K562 (cell line): ENCODE measurements at regions not wholly inside any gene's neighbourhood (a gene's known extent, or its start where the extent isn't known, plus 50 kb on each side); places are given as distances from the start of the nearest gene placed in this dataset.
"Not testable (repeated sequence)": the region's sequence is repeated elsewhere in the genome, so short reads cannot be mapped to it uniquely, and the experiment has no call there.

Experiments used
- ATAC-seq: fragments of 200-7000 bp; cut with Tn5 transposase; 3 replicates; pipeline ENCODE4 v1.9.1; 2020; ENCODE audit warnings: moderate library complexity
- BruUV-seq: library from RNA; stranded (reverse); fragments of 400-500 nt; replicated peaks from 2 replicates; lab custom pipeline; 2021; lab: Mats Ljungman, UMichigan
- CTCF ChIA-PET: fragments of 300-600 bp; formaldehyde crosslinking; extraction: SDS; loops from one replicate; lab custom pipeline; 2021; ENCODE audit warnings: low intra/inter-chr PET ratio; lab: Yijun Ruan, JAX
- POLR2A ChIA-PET: fragments of 300-600, 350-650 bp; sonication (Branson Sonifier 250); formaldehyde crosslinking; extraction: SDS; loops from one replicate; lab custom pipeline; 2021; ENCODE audit warnings: antibody characterized with exemption, inconsistent platforms; lab: Yijun Ruan, JAX
- DNase-seq, 4 experiments: peaks; one replicate each; pipeline versions ENCODE4 v3.0.0 to v3.0.0-alpha.2; 2011 to 2018; ENCODE audit warnings: low spot score in 3 of 4, mixed read lengths in 3 of 4; ENCODE audit errors: extremely low read depth in 1 of 4
- FAIRE-seq: peaks from 2 replicates; lab custom pipeline; 2011; peaks lifted over from hg19 to GRCh38; lab: Jason Lieb, UNC
- H2AFZ ChIP-seq: 2 replicates; pipeline ENCODE4 v1.6.0; 2011; ENCODE audit warnings: low read depth, low read length, control low read depth, inconsistent platforms
- H3K27ac ChIP-seq: fragments of 200-600 bp; 3 replicates; pipeline ENCODE4 v1.8.0; 2011; ENCODE audit warnings: low read depth, mild to moderate bottlenecking, control low read depth, inconsistent platforms, low read length, moderate library complexity, mixed read lengths; ENCODE audit errors: extremely low read depth
- H3K27me3 ChIP-seq, 2 experiments: fragments of 300-600 bp in 1 of 2; 2 replicates in 1 of 2; 3 replicates in 1 of 2; pipeline versions ENCODE4 v1.6.0 to v1.8.0; 2011; ENCODE audit warnings: inconsistent platforms in 2 of 2, low read length in 2 of 2, mild to moderate bottlenecking in 1 of 2, mixed read lengths in 1 of 2, moderate library complexity in 1 of 2; ENCODE audit not compliant: control insufficient read depth in 2 of 2, insufficient read depth in 2 of 2
- H3K36me3 ChIP-seq: fragments of 300-600 bp; 3 replicates; pipeline ENCODE4 v1.8.0; 2011; ENCODE audit warnings: mild to moderate bottlenecking, low read length, inconsistent platforms; ENCODE audit not compliant: control insufficient read depth, insufficient read depth
- H3K4me1 ChIP-seq, 2 experiments: fragments of 200-600 bp in 1 of 2; replicated peaks in 1 of 2; 2 replicates in 1 of 2; 3 replicates in 1 of 2; pipeline versions ENCODE4 v1.5.1 to v1.8.0; 2011; ENCODE audit warnings: inconsistent platforms in 2 of 2, low read length in 2 of 2, mild to moderate bottlenecking in 1 of 2, mixed read lengths in 1 of 2, moderate library complexity in 1 of 2; ENCODE audit not compliant: control insufficient read depth in 2 of 2, insufficient read depth in 2 of 2
- H3K4me2 ChIP-seq: 2 replicates; pipeline ENCODE4 v1.6.1; 2011; ENCODE audit warnings: low read length, control low read depth, inconsistent platforms, mixed read lengths; ENCODE audit not compliant: insufficient read depth
- H3K4me3 ChIP-seq: fragments of 200-600 bp; sonication (generic), shearing (Covaris generic); 2 replicates; pipeline ENCODE4 v1.5.1; 2016; ENCODE audit warnings: control low read depth, inconsistent platforms
- H3K79me2 ChIP-seq: fragments of 200-600 bp; 3 replicates; pipeline ENCODE4 v1.8.0; 2011; ENCODE audit warnings: low read length, inconsistent platforms; ENCODE audit not compliant: control insufficient read depth, insufficient read depth
- H3K9ac ChIP-seq, 2 experiments: 2 replicates each; pipeline versions ENCODE4 v1.6.0 to v1.6.1; 2011; ENCODE audit warnings: low read depth in 2 of 2, low read length in 2 of 2, control low read depth in 1 of 2, inconsistent platforms in 1 of 2, mild to moderate bottlenecking in 1 of 2, mixed read lengths in 1 of 2; ENCODE audit not compliant: insufficient read depth in 1 of 2
- H3K9me1 ChIP-seq: one replicate; pipeline ENCODE4 v1.6.0; 2011; ENCODE audit warnings: inconsistent platforms, mild to moderate bottlenecking, low read length, moderate library complexity; ENCODE audit not compliant: control insufficient read depth, insufficient read depth
- H3K9me3 ChIP-seq: replicated peaks from 2 replicates; pipeline ENCODE4 v1.5.1; 2011; ENCODE audit warnings: low read depth, low read length, inconsistent platforms; ENCODE audit not compliant: control insufficient read depth, insufficient read depth
- H4K20me1 ChIP-seq: replicated peaks from 2 replicates; pipeline ENCODE4 v1.6.1; 2011; ENCODE audit warnings: low read length, inconsistent platforms, mixed read lengths; ENCODE audit not compliant: control insufficient read depth, insufficient read depth
- ERF ChIP-seq: fragments of 450-650 bp; formaldehyde crosslinking; IDR thresholded peaks from 2 replicates; pipeline ENCODE4 v1.4.0; 2020; ENCODE audit warnings: mild to moderate bottlenecking, mixed read lengths
- NFIX ChIP-seq: fragments of 250-450 bp; sonication (Bioruptor Pico); IDR thresholded peaks from 2 replicates; pipeline ENCODE4 v1.4.0; 2020; ENCODE audit warnings: low read depth, mild to moderate bottlenecking, moderate library complexity
- NR2F6 ChIP-seq: fragments of 450-650 bp; formaldehyde crosslinking; IDR thresholded peaks from 2 replicates; pipeline ENCODE4 v1.4.0; 2020; ENCODE audit warnings: mild to moderate bottlenecking
- RNF2 ChIP-seq: sonication (generic); IDR thresholded peaks from 2 replicates; pipeline ENCODE4 v1.6.1; 2016
- WGBS: fragments of 100-300 bp; shearing (Covaris generic); methylation state at CpG from one replicate; pipeline ENCODE4 v1.1.6; 2016; ENCODE audit warnings: low coverage, mixed read lengths; ENCODE audit not compliant: insufficient coverage; ENCODE audit errors: missing lambda C conversion rate; 5-methylcytosine and 5-hydroxymethylcytosine counted together
- in situ Hi-C: fragments of 300-500 bp; cut with MboI; formaldehyde crosslinking; loops from 4 replicates; pipeline ENCODE4 v1.15.0; 2018; ENCODE audit warnings: inconsistent platforms, mixed read lengths
- intact Hi-C: fragments of 100-400 bp; cut with micrococcal nuclease; formaldehyde crosslinking; loops from 2 replicates; pipeline ENCODE4 v1.14.2; 2022
- TF ChIP-seq, protein P1 (sequence below): sonication (generic); formaldehyde crosslinking; IDR thresholded peaks from 2 replicates; pipeline ENCODE4 v1.8.0; 2022; ENCODE audit warnings: mild to moderate bottlenecking, missing genetic modification reagents
- TF ChIP-seq, protein P2 (sequence below): sonication (generic); formaldehyde crosslinking; IDR thresholded peaks from 2 replicates; pipeline ENCODE4 v1.8.0; 2022; ENCODE audit warnings: mild to moderate bottlenecking, low read depth, missing genetic modification reagents
- TF ChIP-seq, protein P3 (sequence below): fragments of 250-450 bp; sonication (Bioruptor Pico); IDR thresholded peaks from 2 replicates; pipeline ENCODE4 v1.4.0; 2020; ENCODE audit warnings: mild to moderate bottlenecking, moderate library complexity, borderline replicate concordance

DNA sequence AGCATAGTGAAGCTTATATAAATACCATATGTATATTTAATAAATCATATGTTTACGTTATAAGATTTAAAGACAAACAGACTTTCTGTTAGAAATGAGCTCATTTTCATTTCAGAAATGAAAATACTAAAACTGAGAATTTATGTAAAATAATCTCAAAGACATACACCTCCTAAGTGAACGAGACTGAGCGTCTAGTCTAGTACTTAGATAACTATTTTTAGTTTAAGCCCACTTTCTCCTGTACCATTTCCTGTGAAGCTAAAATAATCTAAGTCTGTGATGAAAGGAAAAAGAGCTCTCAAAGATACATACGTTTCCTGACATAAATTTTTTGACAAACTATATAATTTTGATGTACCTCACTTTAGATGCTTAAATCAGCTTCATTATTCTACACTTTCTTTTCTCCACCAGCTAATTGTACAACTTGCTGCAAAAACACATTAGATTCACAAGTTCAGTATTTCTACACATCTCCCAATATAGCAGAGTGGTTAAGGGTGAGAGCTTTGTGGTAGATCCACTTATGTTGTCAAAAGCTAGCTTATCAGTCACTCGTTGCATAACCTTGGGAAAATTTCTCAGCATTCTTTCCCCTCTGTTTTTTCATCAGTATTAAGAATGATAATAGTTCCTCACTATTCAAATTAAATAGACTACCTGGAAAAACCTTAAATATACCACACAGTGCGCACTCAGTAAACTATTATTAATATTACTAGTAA lies 703.0 kb downstream of the PLOD2 start:
- H3K27ac ChIP-seq = no peak overlapping the region
- ATAC-seq (no peak), DNase-seq (no peak), FAIRE-seq (no peak)
- intact Hi-C loops (no loop called here), in situ Hi-C loops (no loop called here)
- H2AFZ ChIP-seq = no peak overlapping the region
- no TSS peak for BruUV-seq
- POLR2A ChIA-PET = no interaction called here
- CTCF ChIA-PET = no interaction called here
- no peaks in the 10 kb centered on the region for H3K9me1 ChIP-seq
- no peaks in the 10 kb centered on the region for H3K36me3 ChIP-seq
- H3K9ac ChIP-seq = no peak overlapping the region
- H3K4me1 ChIP-seq = no peaks in the 10 kb centered on the region
- no peak overlapping the region for H3K4me3 ChIP-seq
- no peak overlapping the region for H3K4me2 ChIP-seq
- TF ChIP-seq, protein P1, sequence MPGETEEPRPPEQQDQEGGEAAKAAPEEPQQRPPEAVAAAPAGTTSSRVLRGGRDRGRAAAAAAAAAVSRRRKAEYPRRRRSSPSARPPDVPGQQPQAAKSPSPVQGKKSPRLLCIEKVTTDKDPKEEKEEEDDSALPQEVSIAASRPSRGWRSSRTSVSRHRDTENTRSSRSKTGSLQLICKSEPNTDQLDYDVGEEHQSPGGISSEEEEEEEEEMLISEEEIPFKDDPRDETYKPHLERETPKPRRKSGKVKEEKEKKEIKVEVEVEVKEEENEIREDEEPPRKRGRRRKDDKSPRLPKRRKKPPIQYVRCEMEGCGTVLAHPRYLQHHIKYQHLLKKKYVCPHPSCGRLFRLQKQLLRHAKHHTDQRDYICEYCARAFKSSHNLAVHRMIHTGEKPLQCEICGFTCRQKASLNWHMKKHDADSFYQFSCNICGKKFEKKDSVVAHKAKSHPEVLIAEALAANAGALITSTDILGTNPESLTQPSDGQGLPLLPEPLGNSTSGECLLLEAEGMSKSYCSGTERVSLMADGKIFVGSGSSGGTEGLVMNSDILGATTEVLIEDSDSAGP (CRISPR knock-in tag) = no peak
- TF ChIP-seq, protein P2, sequence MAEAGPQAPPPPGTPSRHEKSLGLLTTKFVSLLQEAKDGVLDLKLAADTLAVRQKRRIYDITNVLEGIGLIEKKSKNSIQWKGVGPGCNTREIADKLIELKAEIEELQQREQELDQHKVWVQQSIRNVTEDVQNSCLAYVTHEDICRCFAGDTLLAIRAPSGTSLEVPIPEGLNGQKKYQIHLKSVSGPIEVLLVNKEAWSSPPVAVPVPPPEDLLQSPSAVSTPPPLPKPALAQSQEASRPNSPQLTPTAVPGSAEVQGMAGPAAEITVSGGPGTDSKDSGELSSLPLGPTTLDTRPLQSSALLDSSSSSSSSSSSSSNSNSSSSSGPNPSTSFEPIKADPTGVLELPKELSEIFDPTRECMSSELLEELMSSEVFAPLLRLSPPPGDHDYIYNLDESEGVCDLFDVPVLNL = no peak
- TF ChIP-seq, protein P3, sequence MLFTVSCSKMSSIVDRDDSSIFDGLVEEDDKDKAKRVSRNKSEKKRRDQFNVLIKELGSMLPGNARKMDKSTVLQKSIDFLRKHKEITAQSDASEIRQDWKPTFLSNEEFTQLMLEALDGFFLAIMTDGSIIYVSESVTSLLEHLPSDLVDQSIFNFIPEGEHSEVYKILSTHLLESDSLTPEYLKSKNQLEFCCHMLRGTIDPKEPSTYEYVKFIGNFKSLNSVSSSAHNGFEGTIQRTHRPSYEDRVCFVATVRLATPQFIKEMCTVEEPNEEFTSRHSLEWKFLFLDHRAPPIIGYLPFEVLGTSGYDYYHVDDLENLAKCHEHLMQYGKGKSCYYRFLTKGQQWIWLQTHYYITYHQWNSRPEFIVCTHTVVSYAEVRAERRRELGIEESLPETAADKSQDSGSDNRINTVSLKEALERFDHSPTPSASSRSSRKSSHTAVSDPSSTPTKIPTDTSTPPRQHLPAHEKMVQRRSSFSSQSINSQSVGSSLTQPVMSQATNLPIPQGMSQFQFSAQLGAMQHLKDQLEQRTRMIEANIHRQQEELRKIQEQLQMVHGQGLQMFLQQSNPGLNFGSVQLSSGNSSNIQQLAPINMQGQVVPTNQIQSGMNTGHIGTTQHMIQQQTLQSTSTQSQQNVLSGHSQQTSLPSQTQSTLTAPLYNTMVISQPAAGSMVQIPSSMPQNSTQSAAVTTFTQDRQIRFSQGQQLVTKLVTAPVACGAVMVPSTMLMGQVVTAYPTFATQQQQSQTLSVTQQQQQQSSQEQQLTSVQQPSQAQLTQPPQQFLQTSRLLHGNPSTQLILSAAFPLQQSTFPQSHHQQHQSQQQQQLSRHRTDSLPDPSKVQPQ (CRISPR knock-in tag) = no peak
- no peak for TF ChIP-seq ERF (CRISPR knock-in tag)
- TF ChIP-seq RNF2 = no peak
- TF ChIP-seq NFIX (CRISPR knock-in tag) = no peak
- no peak for TF ChIP-seq NR2F6 (CRISPR knock-in tag)
- H3K79me2 ChIP-seq = no peaks in the 10 kb centered on the region
- H3K27me3 ChIP-seq = no peaks in the 10 kb centered on the region
- H3K9me3 ChIP-seq = no peaks in the 10 kb centered on the region
- H4K20me1 ChIP-seq = no peaks in the 10 kb centered on the region
- WGBS = 2% methylated on average over 6 of the region's 6 CpGs

DNA sequence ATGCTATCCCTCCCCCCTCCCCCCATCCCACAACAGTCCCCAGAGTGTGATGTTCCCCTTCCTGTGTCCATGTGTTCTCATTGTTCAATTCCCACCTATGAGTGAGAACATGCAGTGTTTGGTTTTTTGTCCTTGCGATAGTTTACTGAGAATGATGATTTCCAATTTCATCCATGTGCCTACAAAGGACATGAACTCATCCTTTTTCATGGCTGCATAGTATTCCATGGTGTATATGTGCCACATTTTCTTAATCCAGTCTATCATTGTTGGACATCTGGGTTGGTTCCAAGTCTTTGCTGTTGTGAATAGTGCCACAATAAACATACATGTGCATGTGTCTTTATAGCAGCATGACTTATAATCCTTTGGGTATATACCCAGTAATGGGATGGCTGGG lies 701.3 kb downstream of the PLOD2 start:
- FAIRE-seq, H2AFZ ChIP-seq, H4K20me1 ChIP-seq, intact Hi-C loops, H3K27me3 ChIP-seq, BruUV-seq, H3K4me2 ChIP-seq, H3K9ac ChIP-seq, H3K27ac ChIP-seq, H3K4me3 ChIP-seq, H3K9me1 ChIP-seq, H3K9me3 ChIP-seq, POLR2A ChIA-PET, H3K36me3 ChIP-seq, H3K4me1 ChIP-seq, in situ Hi-C loops, ATAC-seq, DNase-seq, CTCF ChIA-PET, H3K79me2 ChIP-seq: not testable (repeated sequence)
- WGBS = 17% methylated on average over 1 of the region's 1 CpG
